ENCODE measurements at regions not wholly inside any gene's neighbourhood (a gene's known extent, or its start where the extent isn't known, plus 50 kb on each side); places are given as distances from the start of the nearest gene placed in this dataset.

GRCh38 chr6:14900919-14901318 lies 344.9 kb upstream of the JARID2 start:
- no TSS peak for BruUV-seq (replicated peaks)
- Histone ChIP-seq H3K9me3 (ENCODE audit: insufficient read depth, low read depth) (no peaks in the 10 kb centered on the region), H3K9me2 (ENCODE audit: insufficient read depth) (no peaks in the 10 kb centered on the region), H2AFZ (no peak overlapping the region), H3F3A (ENCODE audit: insufficient read depth, low read depth) (no peaks in the 10 kb centered on the region), H3K4me3 (no peak overlapping the region), H4K20me1 (ENCODE audit: insufficient read depth) (no peaks in the 10 kb centered on the region), H3K79me2 (ENCODE audit: low read depth) (no peaks in the 10 kb centered on the region), H3K27me3 (ENCODE audit: insufficient read depth, low read depth) (no peaks in the 10 kb centered on the region), H3K4me1 (replicated peaks; ENCODE audit: insufficient read depth) (no peaks in the 10 kb centered on the region), H3K27ac (no peak overlapping the region), H3K4me2 (no peak overlapping the region), H3K36me3 (ENCODE audit: low read depth) (no peaks in the 10 kb centered on the region)
- intact Hi-C loops (cut with micrococcal nuclease; ENCODE audit: unreplicated experiment), result no loop called here
- ChIA-PET CTCF (no interaction called here), POLR2A (ENCODE audit: unreplicated experiment) (interaction anchor here (0.7 kb wide), 1 partner anchor 339 kb away, joined by 6 read pairs; no protein-coding TSS in a partner anchor)
- no peak for DNase-seq
- no peak for TF ChIP-seq CTCF (conservative IDR thresholded peaks at IDR 0.05)
- no peak for TF ChIP-seq EZH2 (IDR thresholded peaks at IDR 0.05; ENCODE audit: low read depth)

- H2AFZ ChIP-seq, result no peak overlapping the region
- H3K4me1 ChIP-seq (replicated peaks; ENCODE audit: insufficient read depth), result no peaks in the 10 kb centered on the region
- H3K4me3 ChIP-seq, result no peak overlapping the region
- no peak overlapping the region for H3K27ac ChIP-seq
- no peak for DNase-seq
- H3K79me2 ChIP-seq (ENCODE audit: low read depth), result no peaks in the 10 kb centered on the region
- no peaks in the 10 kb centered on the region for H3K36me3 ChIP-seq (ENCODE audit: low read depth)
- no peaks in the 10 kb centered on the region for H3F3A ChIP-seq (ENCODE audit: insufficient read depth, low read depth)
- CTCF ChIA-PET, result no interaction called here
- no peaks in the 10 kb centered on the region for H4K20me1 ChIP-seq (ENCODE audit: insufficient read depth)
- intact Hi-C loops (cut with micrococcal nuclease; ENCODE audit: unreplicated experiment), result no loop called here
- no peak overlapping the region for H3K4me2 ChIP-seq
- H3K9me2 ChIP-seq (ENCODE audit: insufficient read depth), result no peaks in the 10 kb centered on the region
- no TSS peak for BruUV-seq (replicated peaks)
- no peaks in the 10 kb centered on the region for H3K9me3 ChIP-seq (ENCODE audit: insufficient read depth, low read depth)
- TF ChIP-seq CTCF (conservative IDR thresholded peaks at IDR 0.05), result no peak
- TF ChIP-seq EZH2 (IDR thresholded peaks at IDR 0.05; ENCODE audit: low read depth), result no peak
- POLR2A ChIA-PET (ENCODE audit: unreplicated experiment), result interaction anchor here (0.7 kb wide), 1 partner anchor 249 kb away, joined by 3 read pairs; no protein-coding TSS in a partner anchor
- H3K27me3 ChIP-seq (ENCODE audit: insufficient read depth, low read depth), result no peaks in the 10 kb centered on the region
These were observed 342.5 kb upstream of the JARID2 start for GRCh38 chr6:14903176-14904038.

GRCh38 chr6:14905201-14905600 lies 340.7 kb upstream of the JARID2 start:
- H3K4me2 ChIP-seq, result no peak overlapping the region
- intact Hi-C loops (cut with micrococcal nuclease; ENCODE audit: unreplicated experiment), result no loop called here
- H3K9me3 ChIP-seq (ENCODE audit: insufficient read depth, low read depth), result no peaks in the 10 kb centered on the region
- TF ChIP-seq CTCF (conservative IDR thresholded peaks at IDR 0.05), result no peak
- TF ChIP-seq EZH2 (IDR thresholded peaks at IDR 0.05; ENCODE audit: low read depth), result no peak
- ChIA-PET CTCF (no interaction called here), POLR2A (ENCODE audit: unreplicated experiment) (no interaction called here)
- H3K36me3 ChIP-seq (ENCODE audit: low read depth), result no peaks in the 10 kb centered on the region
- no peak overlapping the region for H3K4me3 ChIP-seq
- no peaks in the 10 kb centered on the region for H3F3A ChIP-seq (ENCODE audit: insufficient read depth, low read depth)
- no peak overlapping the region for H2AFZ ChIP-seq
- BruUV-seq (replicated peaks), result no TSS peak
- no peaks in the 10 kb centered on the region for H3K9me2 ChIP-seq (ENCODE audit: insufficient read depth)
- no peak for DNase-seq
- H4K20me1 ChIP-seq (ENCODE audit: insufficient read depth), result no peaks in the 10 kb centered on the region
- no peak overlapping the region for H3K27ac ChIP-seq
- H3K4me1 ChIP-seq (replicated peaks; ENCODE audit: insufficient read depth), result no peaks in the 10 kb centered on the region
- H3K27me3 ChIP-seq (ENCODE audit: insufficient read depth, low read depth), result no peaks in the 10 kb centered on the region
- no peaks in the 10 kb centered on the region for H3K79me2 ChIP-seq (ENCODE audit: low read depth)
